ENCODE measurements at regions not wholly inside any gene's neighbourhood (a gene's known extent, or its start where the extent isn't known, plus 50 kb on each side); places are given as distances from the start of the nearest gene placed in this dataset.

GRCh38 chr3:55337641-55338180 lies 149.4 kb downstream of the WNT5A start:
- H4K91ac ChIP-seq (ENCODE audit: low read depth, low read length, poor library complexity): no peak overlapping the region
- H3K4ac ChIP-seq (ENCODE audit: low read length): no peak overlapping the region
- no peaks in the 10 kb centered on the region for H3K9me3 ChIP-seq (replicated peaks in 1 of 2; ENCODE audit: control insufficient read depth in 2 of 2, insufficient read depth in 1 of 2, low read depth in 1 of 2, low read length in 2 of 2)
- H3K4me1 ChIP-seq (ENCODE audit: control insufficient read depth in 2 of 2, insufficient read depth in 1 of 2, low read depth in 1 of 2, low read length in 2 of 2): peaks cover 0 to 4% of the 10 kb centered on the region in 2 donors
- WGBS, 2 donors (ENCODE audit: extremely low coverage in 2 of 2, insufficient read length in 2 of 2, insufficient replicate concordance in 1 of 2): no CpG with 5 or more reads among the region's 10 CpGs
- H3K27me3 ChIP-seq (ENCODE audit: control insufficient read depth in 3 of 3, insufficient read depth in 3 of 3, low read depth in 1 of 3, low read length in 3 of 3): no peaks in the 10 kb centered on the region
- no peak overlapping the region for H2AK5ac ChIP-seq (ENCODE audit: low read depth, low read length)
- H3K36me3 ChIP-seq (replicated peaks in 1 of 2; ENCODE audit: control insufficient read depth in 2 of 2, insufficient read depth in 2 of 2, low read length in 2 of 2): no peaks in the 10 kb centered on the region
- H3K79me1 ChIP-seq (ENCODE audit: low read depth, low read length): no peaks in the 10 kb centered on the region
- no peak overlapping the region for H2BK120ac ChIP-seq (ENCODE audit: low read depth, low read length)
- DNase-seq (ENCODE audit: low spot score): no peak
- H3K23ac ChIP-seq (ENCODE audit: low read depth, low read length, poor library complexity): no peak overlapping the region
- H2BK5ac ChIP-seq (ENCODE audit: low read length): no peak overlapping the region
- H3K14ac ChIP-seq (ENCODE audit: low read length): no peak overlapping the region
- no peak overlapping the region for H3K9ac ChIP-seq (ENCODE audit: low read depth, low read length, poor library complexity)
- H2AFZ ChIP-seq (ENCODE audit: low read length): no peak overlapping the region
- H3K27ac ChIP-seq (replicated peaks; ENCODE audit: low read length): no peak overlapping the region
- peak overlapping the region; percentile 46 for H3K18ac ChIP-seq (ENCODE audit: low read length)
- no peak overlapping the region for H3K4me2 ChIP-seq (ENCODE audit: insufficient read depth, low read length, poor library complexity, severe bottlenecking)
- H4K8ac ChIP-seq (ENCODE audit: low read depth, low read length): no peak overlapping the region
- H2BK15ac ChIP-seq (ENCODE audit: low read length): no peak overlapping the region
- no peak overlapping the region for H3K4me3 ChIP-seq (ENCODE audit: low read length in 2 of 2)
- H2BK12ac ChIP-seq (ENCODE audit: low read length): no peak overlapping the region

GRCh38 chr3:55333923-55334322 lies 153.2 kb downstream of the WNT5A start:
- H3K9me3 ChIP-seq (replicated peaks in 1 of 2; ENCODE audit: control insufficient read depth in 2 of 2, insufficient read depth in 1 of 2, low read depth in 1 of 2, low read length in 2 of 2): no peaks in the 10 kb centered on the region
- H3K9ac ChIP-seq (ENCODE audit: low read depth, low read length, poor library complexity): no peak overlapping the region
- no peak overlapping the region for H2BK15ac ChIP-seq (ENCODE audit: low read length)
- no peak overlapping the region for H4K91ac ChIP-seq (ENCODE audit: low read depth, low read length, poor library complexity)
- no peak overlapping the region for H4K8ac ChIP-seq (ENCODE audit: low read depth, low read length)
- H3K79me1 ChIP-seq (ENCODE audit: low read depth, low read length): no peaks in the 10 kb centered on the region
- H3K18ac ChIP-seq (ENCODE audit: low read length): no peak overlapping the region
- H3K23ac ChIP-seq (ENCODE audit: low read depth, low read length, poor library complexity): no peak overlapping the region
- H3K27ac ChIP-seq (replicated peaks; ENCODE audit: low read length): no peak overlapping the region
- H3K4me2 ChIP-seq (ENCODE audit: insufficient read depth, low read length, poor library complexity, severe bottlenecking): no peak overlapping the region
- no peak overlapping the region for H3K4me3 ChIP-seq (ENCODE audit: low read length in 2 of 2)
- H3K4ac ChIP-seq (ENCODE audit: low read length): no peak overlapping the region
- DNase-seq (ENCODE audit: low spot score): no peak
- no peak overlapping the region for H2BK12ac ChIP-seq (ENCODE audit: low read length)
- no peak overlapping the region for H2BK5ac ChIP-seq (ENCODE audit: low read length)
- H2AFZ ChIP-seq (ENCODE audit: low read length): no peak overlapping the region
- no peak overlapping the region for H2BK120ac ChIP-seq (ENCODE audit: low read depth, low read length)
- no peaks in the 10 kb centered on the region for H3K27me3 ChIP-seq (ENCODE audit: control insufficient read depth in 3 of 3, insufficient read depth in 3 of 3, low read depth in 1 of 3, low read length in 3 of 3)
- H3K14ac ChIP-seq (ENCODE audit: low read length): no peak overlapping the region
- peaks cover 0 to 4% of the 10 kb centered on the region in 2 donors for H3K4me1 ChIP-seq (ENCODE audit: control insufficient read depth in 2 of 2, insufficient read depth in 1 of 2, low read depth in 1 of 2, low read length in 2 of 2)
- no peak overlapping the region for H2AK5ac ChIP-seq (ENCODE audit: low read depth, low read length)
- H3K36me3 ChIP-seq (replicated peaks in 1 of 2; ENCODE audit: control insufficient read depth in 2 of 2, insufficient read depth in 2 of 2, low read length in 2 of 2): no peaks in the 10 kb centered on the region

- Histone ChIP-seq H2AFZ (ENCODE audit: low read length) (no peak overlapping the region), H2BK5ac (ENCODE audit: low read length) (no peak overlapping the region), H3K4me2 (ENCODE audit: insufficient read depth, low read length, poor library complexity, severe bottlenecking) (no peak overlapping the region), H3K4me3 (ENCODE audit: low read length in 2 of 2) (no peak overlapping the region), H3K27ac (replicated peaks; ENCODE audit: low read length) (no peak overlapping the region), H2AK5ac (ENCODE audit: low read depth, low read length) (no peak overlapping the region), H3K14ac (ENCODE audit: low read length) (no peak overlapping the region), H2BK12ac (ENCODE audit: low read length) (no peak overlapping the region), H3K27me3 (ENCODE audit: control insufficient read depth in 3 of 3, insufficient read depth in 3 of 3, low read depth in 1 of 3, low read length in 3 of 3) (no peaks in the 10 kb centered on the region), H3K36me3 (replicated peaks in 1 of 2; ENCODE audit: control insufficient read depth in 2 of 2, insufficient read depth in 2 of 2, low read length in 2 of 2) (no peaks in the 10 kb centered on the region), H3K4me1 (ENCODE audit: control insufficient read depth in 2 of 2, insufficient read depth in 1 of 2, low read depth in 1 of 2, low read length in 2 of 2) (peaks cover 0 to 4% of the 10 kb centered on the region in 2 donors), H2BK15ac (ENCODE audit: low read length) (no peak overlapping the region), H2BK120ac (ENCODE audit: low read depth, low read length) (no peak overlapping the region), H3K23ac (ENCODE audit: low read depth, low read length, poor library complexity) (no peak overlapping the region), H3K4ac (ENCODE audit: low read length) (no peak overlapping the region), H3K9ac (ENCODE audit: low read depth, low read length, poor library complexity) (no peak overlapping the region), H4K91ac (ENCODE audit: low read depth, low read length, poor library complexity) (no peak overlapping the region), H4K8ac (ENCODE audit: low read depth, low read length) (no peak overlapping the region), H3K18ac (ENCODE audit: low read length) (no peak overlapping the region), H3K9me3 (replicated peaks in 1 of 2; ENCODE audit: control insufficient read depth in 2 of 2, insufficient read depth in 1 of 2, low read depth in 1 of 2, low read length in 2 of 2) (no peaks in the 10 kb centered on the region), H3K79me1 (ENCODE audit: low read depth, low read length) (no peaks in the 10 kb centered on the region)
- DNase-seq (ENCODE audit: low spot score): no peak
- WGBS, 2 donors (ENCODE audit: extremely low coverage in 2 of 2, insufficient read length in 2 of 2, insufficient replicate concordance in 1 of 2): no CpG with 5 or more reads among the region's 4 CpGs
Observed at GRCh38 chr3:55333046-55333445, 154.1 kb downstream of the WNT5A start.

GRCh38 chr3:55332176-55332575 lies 154.9 kb downstream of the WNT5A start:
- Histone ChIP-seq H3K4me3 (ENCODE audit: low read length in 2 of 2) (no peak overlapping the region), H3K4me2 (ENCODE audit: insufficient read depth, low read length, poor library complexity, severe bottlenecking) (no peak overlapping the region), H3K9ac (ENCODE audit: low read depth, low read length, poor library complexity) (no peak overlapping the region), H3K27me3 (ENCODE audit: control insufficient read depth in 3 of 3, insufficient read depth in 3 of 3, low read depth in 1 of 3, low read length in 3 of 3) (no peaks in the 10 kb centered on the region), H2BK120ac (ENCODE audit: low read depth, low read length) (no peak overlapping the region), H3K27ac (replicated peaks; ENCODE audit: low read length) (no peak overlapping the region), H2BK5ac (ENCODE audit: low read length) (no peak overlapping the region), H2AFZ (ENCODE audit: low read length) (no peak overlapping the region), H3K23ac (ENCODE audit: low read depth, low read length, poor library complexity) (no peak overlapping the region), H3K4me1 (ENCODE audit: control insufficient read depth in 2 of 2, insufficient read depth in 1 of 2, low read depth in 1 of 2, low read length in 2 of 2) (peaks cover 0 to 2% of the 10 kb centered on the region in 2 donors), H3K79me1 (ENCODE audit: low read depth, low read length) (no peaks in the 10 kb centered on the region), H3K36me3 (replicated peaks in 1 of 2; ENCODE audit: control insufficient read depth in 2 of 2, insufficient read depth in 2 of 2, low read length in 2 of 2) (no peaks in the 10 kb centered on the region), H4K91ac (ENCODE audit: low read depth, low read length, poor library complexity) (no peak overlapping the region), H4K8ac (ENCODE audit: low read depth, low read length) (no peak overlapping the region), H2BK12ac (ENCODE audit: low read length) (no peak overlapping the region), H3K4ac (ENCODE audit: low read length) (no peak overlapping the region), H3K9me3 (replicated peaks in 1 of 2; ENCODE audit: control insufficient read depth in 2 of 2, insufficient read depth in 1 of 2, low read depth in 1 of 2, low read length in 2 of 2) (no peaks in the 10 kb centered on the region), H2BK15ac (ENCODE audit: low read length) (no peak overlapping the region), H3K18ac (ENCODE audit: low read length) (no peak overlapping the region), H2AK5ac (ENCODE audit: low read depth, low read length) (no peak overlapping the region), H3K14ac (ENCODE audit: low read length) (no peak overlapping the region)
- no peak for DNase-seq (ENCODE audit: low spot score)
- no CpG with 5 or more reads among the region's 8 CpGs for WGBS, 2 donors (ENCODE audit: extremely low coverage in 2 of 2, insufficient read length in 2 of 2, insufficient replicate concordance in 1 of 2)

Measured in neuronal stem cell (in vitro differentiated cells).